ENCODE measurements at regions not wholly inside any gene's neighbourhood (a gene's known extent, or its start where the extent isn't known, plus 50 kb on each side); places are given as distances from the start of the nearest gene placed in this dataset.

DNA sequence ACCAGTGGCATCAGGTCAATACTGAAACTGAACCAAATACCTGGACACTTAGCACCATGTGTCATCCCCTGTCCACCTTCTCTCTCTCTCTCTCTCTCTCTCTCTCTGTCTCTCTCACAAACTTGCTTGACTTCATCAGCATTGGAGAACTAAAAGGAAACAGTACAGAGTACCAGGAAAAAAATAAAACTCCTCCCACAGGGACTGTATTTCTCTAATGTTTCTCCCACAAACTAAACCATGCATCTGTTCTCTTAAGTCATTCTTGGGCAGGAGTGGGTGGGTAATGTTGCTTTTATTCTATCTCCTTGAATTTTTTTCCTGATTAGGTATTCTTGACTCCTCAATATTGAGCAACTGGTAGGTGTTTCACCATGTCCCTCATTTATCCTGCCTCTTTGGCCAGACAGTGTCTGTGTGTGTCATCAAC, 112.9 kb upstream of the CACNA1A start:
- in situ Hi-C loops (cut with HindIII; ENCODE audit: extremely low pct_ligation_motif_present, low pct_unique_long_range_greater_than_20kb) = no loop called here
- Histone ChIP-seq H3K4me2 (ENCODE audit: low read depth, low read length) (no peak overlapping the region), H3K9ac (ENCODE audit: insufficient read depth, low read depth, low read length) (no peak overlapping the region), H3K36me3 (replicated peaks in 1 of 2; ENCODE audit: control insufficient read depth in 1 of 2, insufficient read depth in 2 of 2, low read length in 2 of 2) (no peaks in the 10 kb centered on the region), H3K27ac (ENCODE audit: extremely low read length, insufficient read depth, low read length) (no peak overlapping the region), H4K20me1 (ENCODE audit: insufficient read depth, low read length) (no peaks in the 10 kb centered on the region), H2AFZ (ENCODE audit: low read length) (no peak overlapping the region), H3K79me2 (ENCODE audit: insufficient read depth, low read length) (no peaks in the 10 kb centered on the region), H3K27me3 (ENCODE audit: control insufficient read depth in 1 of 2, insufficient read depth in 2 of 2, low read length in 2 of 2) (peaks cover 5 to 19% of the 10 kb centered on the region in 2 experiments; a peak in 4 of 5 replicates), H3K4me1 (ENCODE audit: insufficient read depth, low read length) (no peaks in the 10 kb centered on the region), H3K4me3 (replicated peaks in 1 of 3; ENCODE audit: insufficient read depth in 1 of 3, low read depth in 2 of 3, low read length in 3 of 3) (no peak overlapping the region), H3K9me3 (ENCODE audit: low read length) (no peaks in the 10 kb centered on the region)
- ChIA-PET CTCF (ENCODE audit: low intra/inter-chr PET ratio, low total read pairs) (no interaction called here), POLR2A (no interaction called here)
- TF ChIP-seq, protein P1, sequence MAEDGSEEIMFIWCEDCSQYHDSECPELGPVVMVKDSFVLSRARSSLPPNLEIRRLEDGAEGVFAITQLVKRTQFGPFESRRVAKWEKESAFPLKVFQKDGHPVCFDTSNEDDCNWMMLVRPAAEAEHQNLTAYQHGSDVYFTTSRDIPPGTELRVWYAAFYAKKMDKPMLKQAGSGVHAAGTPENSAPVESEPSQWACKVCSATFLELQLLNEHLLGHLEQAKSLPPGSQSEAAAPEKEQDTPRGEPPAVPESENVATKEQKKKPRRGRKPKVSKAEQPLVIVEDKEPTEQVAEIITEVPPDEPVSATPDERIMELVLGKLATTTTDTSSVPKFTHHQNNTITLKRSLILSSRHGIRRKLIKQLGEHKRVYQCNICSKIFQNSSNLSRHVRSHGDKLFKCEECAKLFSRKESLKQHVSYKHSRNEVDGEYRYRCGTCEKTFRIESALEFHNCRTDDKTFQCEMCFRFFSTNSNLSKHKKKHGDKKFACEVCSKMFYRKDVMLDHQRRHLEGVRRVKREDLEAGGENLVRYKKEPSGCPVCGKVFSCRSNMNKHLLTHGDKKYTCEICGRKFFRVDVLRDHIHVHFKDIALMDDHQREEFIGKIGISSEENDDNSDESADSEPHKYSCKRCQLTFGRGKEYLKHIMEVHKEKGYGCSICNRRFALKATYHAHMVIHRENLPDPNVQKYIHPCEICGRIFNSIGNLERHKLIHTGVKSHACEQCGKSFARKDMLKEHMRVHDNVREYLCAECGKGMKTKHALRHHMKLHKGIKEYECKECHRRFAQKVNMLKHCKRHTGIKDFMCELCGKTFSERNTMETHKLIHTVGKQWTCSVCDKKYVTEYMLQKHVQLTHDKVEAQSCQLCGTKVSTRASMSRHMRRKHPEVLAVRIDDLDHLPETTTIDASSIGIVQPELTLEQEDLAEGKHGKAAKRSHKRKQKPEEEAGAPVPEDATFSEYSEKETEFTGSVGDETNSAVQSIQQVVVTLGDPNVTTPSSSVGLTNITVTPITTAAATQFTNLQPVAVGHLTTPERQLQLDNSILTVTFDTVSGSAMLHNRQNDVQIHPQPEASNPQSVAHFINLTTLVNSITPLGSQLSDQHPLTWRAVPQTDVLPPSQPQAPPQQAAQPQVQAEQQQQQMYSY (CRISPR knock-in tag; IDR thresholded peaks at IDR 0.05) = no peak
- no peak for TF ChIP-seq NCOA1 (CRISPR knock-in tag; IDR thresholded peaks at IDR 0.05)
- TF ChIP-seq, protein P2, sequence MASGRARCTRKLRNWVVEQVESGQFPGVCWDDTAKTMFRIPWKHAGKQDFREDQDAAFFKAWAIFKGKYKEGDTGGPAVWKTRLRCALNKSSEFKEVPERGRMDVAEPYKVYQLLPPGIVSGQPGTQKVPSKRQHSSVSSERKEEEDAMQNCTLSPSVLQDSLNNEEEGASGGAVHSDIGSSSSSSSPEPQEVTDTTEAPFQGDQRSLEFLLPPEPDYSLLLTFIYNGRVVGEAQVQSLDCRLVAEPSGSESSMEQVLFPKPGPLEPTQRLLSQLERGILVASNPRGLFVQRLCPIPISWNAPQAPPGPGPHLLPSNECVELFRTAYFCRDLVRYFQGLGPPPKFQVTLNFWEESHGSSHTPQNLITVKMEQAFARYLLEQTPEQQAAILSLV (CRISPR knock-in tag; IDR thresholded peaks at IDR 0.05; ENCODE audit: borderline replicate concordance) = no peak
- TF ChIP-seq KAT2B (IDR thresholded peaks at IDR 0.05; ENCODE audit: borderline replicate concordance, low read depth, low read length) = no peak
- no peak for TF ChIP-seq MAFK (conservative IDR thresholded peaks at IDR 0.05 in 1 of 2, IDR thresholded peaks at IDR 0.05 in 1 of 2; ENCODE audit: low read length in 2 of 2)
- TF ChIP-seq PAWR (CRISPR knock-in tag; IDR thresholded peaks at IDR 0.05; ENCODE audit: borderline replicate concordance) = no peak
- no peak for TF ChIP-seq PPARG (CRISPR knock-in tag; conservative IDR thresholded peaks at IDR 0.05)
- no peak for TF ChIP-seq ZNF550 (CRISPR knock-in tag; IDR thresholded peaks at IDR 0.05; ENCODE audit: borderline replicate concordance)
- no peak for TF ChIP-seq KDM5A (IDR thresholded peaks at IDR 0.05; ENCODE audit: borderline replicate concordance, low read length)
- TF ChIP-seq, protein P3, sequence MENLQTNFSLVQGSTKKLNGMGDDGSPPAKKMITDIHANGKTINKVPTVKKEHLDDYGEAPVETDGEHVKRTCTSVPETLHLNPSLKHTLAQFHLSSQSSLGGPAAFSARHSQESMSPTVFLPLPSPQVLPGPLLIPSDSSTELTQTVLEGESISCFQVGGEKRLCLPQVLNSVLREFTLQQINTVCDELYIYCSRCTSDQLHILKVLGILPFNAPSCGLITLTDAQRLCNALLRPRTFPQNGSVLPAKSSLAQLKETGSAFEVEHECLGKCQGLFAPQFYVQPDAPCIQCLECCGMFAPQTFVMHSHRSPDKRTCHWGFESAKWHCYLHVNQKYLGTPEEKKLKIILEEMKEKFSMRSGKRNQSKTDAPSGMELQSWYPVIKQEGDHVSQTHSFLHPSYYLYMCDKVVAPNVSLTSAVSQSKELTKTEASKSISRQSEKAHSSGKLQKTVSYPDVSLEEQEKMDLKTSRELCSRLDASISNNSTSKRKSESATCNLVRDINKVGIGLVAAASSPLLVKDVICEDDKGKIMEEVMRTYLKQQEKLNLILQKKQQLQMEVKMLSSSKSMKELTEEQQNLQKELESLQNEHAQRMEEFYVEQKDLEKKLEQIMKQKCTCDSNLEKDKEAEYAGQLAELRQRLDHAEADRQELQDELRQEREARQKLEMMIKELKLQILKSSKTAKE (CRISPR knock-in tag; IDR thresholded peaks at IDR 0.05; ENCODE audit: borderline replicate concordance) = no peak
- TF ChIP-seq, protein P4, sequence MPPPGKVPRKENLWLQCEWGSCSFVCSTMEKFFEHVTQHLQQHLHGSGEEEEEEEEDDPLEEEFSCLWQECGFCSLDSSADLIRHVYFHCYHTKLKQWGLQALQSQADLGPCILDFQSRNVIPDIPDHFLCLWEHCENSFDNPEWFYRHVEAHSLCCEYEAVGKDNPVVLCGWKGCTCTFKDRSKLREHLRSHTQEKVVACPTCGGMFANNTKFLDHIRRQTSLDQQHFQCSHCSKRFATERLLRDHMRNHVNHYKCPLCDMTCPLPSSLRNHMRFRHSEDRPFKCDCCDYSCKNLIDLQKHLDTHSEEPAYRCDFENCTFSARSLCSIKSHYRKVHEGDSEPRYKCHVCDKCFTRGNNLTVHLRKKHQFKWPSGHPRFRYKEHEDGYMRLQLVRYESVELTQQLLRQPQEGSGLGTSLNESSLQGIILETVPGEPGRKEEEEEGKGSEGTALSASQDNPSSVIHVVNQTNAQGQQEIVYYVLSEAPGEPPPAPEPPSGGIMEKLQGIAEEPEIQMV (CRISPR knock-in tag; IDR thresholded peaks at IDR 0.05; ENCODE audit: low read depth) = no peak
- TF ChIP-seq FOXK2 (IDR thresholded peaks at IDR 0.05) = no peak
- no peak for TF ChIP-seq ETV5 (CRISPR knock-in tag; IDR thresholded peaks at IDR 0.05; ENCODE audit: borderline replicate concordance)
- no peak for TF ChIP-seq REXO4 (CRISPR knock-in tag; IDR thresholded peaks at IDR 0.05; ENCODE audit: borderline replicate concordance)
- TF ChIP-seq, protein P5, sequence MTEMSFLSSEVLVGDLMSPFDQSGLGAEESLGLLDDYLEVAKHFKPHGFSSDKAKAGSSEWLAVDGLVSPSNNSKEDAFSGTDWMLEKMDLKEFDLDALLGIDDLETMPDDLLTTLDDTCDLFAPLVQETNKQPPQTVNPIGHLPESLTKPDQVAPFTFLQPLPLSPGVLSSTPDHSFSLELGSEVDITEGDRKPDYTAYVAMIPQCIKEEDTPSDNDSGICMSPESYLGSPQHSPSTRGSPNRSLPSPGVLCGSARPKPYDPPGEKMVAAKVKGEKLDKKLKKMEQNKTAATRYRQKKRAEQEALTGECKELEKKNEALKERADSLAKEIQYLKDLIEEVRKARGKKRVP (CRISPR knock-in tag; IDR thresholded peaks at IDR 0.05) = no peak
- TF ChIP-seq SUZ12 (IDR thresholded peaks at IDR 0.05; ENCODE audit: low read depth, low read length) = no peak
- no peak for TF ChIP-seq ZSCAN29 (CRISPR knock-in tag; conservative IDR thresholded peaks at IDR 0.05)
- no TSS peak for BruUV-seq (replicated peaks)
- intact Hi-C loops (cut with micrococcal nuclease; ENCODE audit: unreplicated experiment) = no loop called here
- DNase-seq (ENCODE audit: low spot score) (no peak), FAIRE-seq (no peak), ATAC-seq (no peak)

All from HepG2 (cell line).